CD4-positive, alpha-beta memory T cell (primary cell): ENCODE measurements at regions not wholly inside any gene's neighbourhood (a gene's known extent, or its start where the extent isn't known, plus 50 kb on each side); places are given as distances from the start of the nearest gene placed in this dataset.
"Not testable (repeated sequence)": the region's sequence is repeated elsewhere in the genome, so short reads cannot be mapped to it uniquely, and the experiment has no call there.

Experiments
- CTCF ChIA-PET: fragments of 350-600 bp; sonication (Branson Sonifier 250); formaldehyde crosslinking; loops from one replicate; lab custom pipeline; 2021; ENCODE audit warnings: inconsistent platforms; ENCODE audit not compliant: partially characterized antibody; lab: Charles Lee
- POLR2A ChIA-PET: fragments of 350-600 bp; sonication (Branson Sonifier 250); formaldehyde crosslinking; loops from one replicate; lab custom pipeline; 2021; ENCODE audit not compliant: partially characterized antibody; lab: Charles Lee
- DNase-seq, 5 donors: peaks; one replicate each; pipeline versions ENCODE4 v3.0.0 to v3.0.0-alpha.2; 2020 to 2022; ENCODE audit warnings: mixed read lengths in 1 of 5
- H3K27ac ChIP-seq: one replicate; pipeline ENCODE4 v1.7.0; 2013; ENCODE audit warnings: low read depth, low read length
- H3K27me3 ChIP-seq: 2 replicates; pipeline ENCODE4 v1.7.0; 2013; ENCODE audit warnings: mild to moderate bottlenecking, low read length, moderate library complexity; ENCODE audit not compliant: insufficient read depth
- H3K36me3 ChIP-seq: 2 replicates; pipeline ENCODE4 v1.7.0; 2013; ENCODE audit warnings: mild to moderate bottlenecking, low read length, moderate library complexity; ENCODE audit not compliant: insufficient read depth
- H3K4me1 ChIP-seq: 2 replicates; pipeline ENCODE4 v1.7.0; 2013; ENCODE audit warnings: mild to moderate bottlenecking, low read length, moderate library complexity; ENCODE audit not compliant: insufficient read depth
- H3K4me3 ChIP-seq, 2 donors: one replicate each; pipeline ENCODE4 v1.7.0; 2013; ENCODE audit warnings: low read length in 2 of 2, mild to moderate bottlenecking in 1 of 2
- H3K9me3 ChIP-seq, 2 donors: one replicate each; pipeline ENCODE4 v1.7.0; 2013; ENCODE audit warnings: low read length in 2 of 2, control low read depth in 1 of 2; ENCODE audit not compliant: control insufficient read depth in 1 of 2
- H3K27ac Mint-ChIP-seq, 7 donors: one replicate each; pipeline ENCODE4 v1.8.0; 2020 to 2021; ENCODE audit warnings: mixed read lengths in 7 of 7, mild to moderate bottlenecking in 6 of 7, inconsistent platforms in 3 of 7, moderate library complexity in 3 of 7
- H3K27me3 Mint-ChIP-seq, 2 donors: one replicate each; pipeline ENCODE4 v1.8.0; 2020 to 2021; ENCODE audit warnings: mixed read lengths in 2 of 2
- H3K36me3 Mint-ChIP-seq, 2 donors: one replicate each; pipeline ENCODE4 v1.8.0; 2020 to 2021; ENCODE audit warnings: mixed read lengths in 2 of 2, inconsistent platforms in 1 of 2, mild to moderate bottlenecking in 1 of 2
- H3K4me1 Mint-ChIP-seq, 4 donors: one replicate each; pipeline ENCODE4 v1.8.0; 2020 to 2021; ENCODE audit warnings: mixed read lengths in 4 of 4, mild to moderate bottlenecking in 1 of 4
- H3K4me3 Mint-ChIP-seq, 8 donors: one replicate each; pipeline ENCODE4 v1.8.0; 2020 to 2021; ENCODE audit warnings: mixed read lengths in 8 of 8, mild to moderate bottlenecking in 7 of 8, moderate library complexity in 6 of 8, inconsistent platforms in 3 of 8
- H3K9me3 Mint-ChIP-seq, 8 donors: one replicate each; pipeline ENCODE4 v1.8.0; 2020 to 2021; ENCODE audit warnings: mixed read lengths in 8 of 8, mild to moderate bottlenecking in 5 of 8, inconsistent platforms in 3 of 8, moderate library complexity in 1 of 8
- intact Hi-C: fragments of 100-400 bp; cut with micrococcal nuclease; formaldehyde crosslinking; loops from one replicate; pipeline ENCODE4 v1.15.1; 2023

DNA sequence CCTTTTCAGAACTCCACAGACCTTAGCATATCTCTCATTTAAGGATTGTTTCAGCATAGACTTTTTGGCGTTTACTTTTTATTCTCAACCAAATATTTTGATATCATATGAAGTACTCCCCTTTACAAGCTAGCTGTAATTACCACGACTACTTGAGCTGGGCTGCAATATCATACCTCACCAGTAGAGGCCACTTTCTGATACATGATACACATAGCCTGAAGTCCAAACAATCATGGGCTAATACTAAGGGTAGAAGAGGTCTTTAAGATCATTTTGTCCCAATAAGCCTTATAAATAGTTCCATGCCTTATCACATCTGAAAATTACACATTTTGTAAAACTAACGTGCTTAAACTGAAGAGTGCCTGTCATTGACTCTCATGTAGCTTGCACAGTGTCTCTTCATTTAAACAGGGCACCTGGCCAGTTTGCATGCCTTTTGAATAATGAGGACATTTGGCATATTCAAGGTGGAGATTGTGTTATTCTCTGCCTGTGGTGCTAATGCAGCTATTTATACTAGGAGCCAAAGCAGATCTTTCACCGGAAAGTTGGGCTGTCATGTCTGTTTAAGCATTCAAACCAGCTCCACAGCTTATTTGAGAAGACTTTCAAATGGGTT lies 403.7 kb upstream of the ZMIZ1 start:
- H3K4me1 Mint-ChIP-seq = no peaks in the 10 kb centered on the region
- no peak overlapping the region for H3K4me3 Mint-ChIP-seq
- Histone ChIP-seq H3K36me3 (no peaks in the 10 kb centered on the region), H3K4me3 (no peak overlapping the region), H3K9me3 (no peaks in the 10 kb centered on the region), H3K27me3 (no peaks in the 10 kb centered on the region), H3K27ac (no peak overlapping the region), H3K4me1 (no peaks in the 10 kb centered on the region)
- H3K36me3 Mint-ChIP-seq = peaks cover 0 to 2% of the 10 kb centered on the region in 2 donors
- intact Hi-C loops = no loop called here
- H3K27ac Mint-ChIP-seq = no peak overlapping the region
- ChIA-PET POLR2A (no interaction called here), CTCF (interaction anchor here (0.9 to 2.6 kb wide), 3 partner anchors 409 to 618 kb away, joined by 3 to 20 read pairs (median 3); no protein-coding TSS in a partner anchor)
- H3K27me3 Mint-ChIP-seq = peaks cover 18 to 32% of the 10 kb centered on the region in 2 donors
- peaks cover 0 to 32% (median 20%) of the 10 kb centered on the region in 8 donors for H3K9me3 Mint-ChIP-seq
- DNase-seq = no peak

GRCh38 chr10:78672918-78673317 lies 395.8 kb upstream of the ZMIZ1 start:
- Histone ChIP-seq H3K9me3 (no peaks in the 10 kb centered on the region), H3K4me3 (no peak overlapping the region), H3K36me3 (no peaks in the 10 kb centered on the region), H3K27ac (no peak overlapping the region), H3K27me3 (no peaks in the 10 kb centered on the region), H3K4me1 (no peaks in the 10 kb centered on the region)
- ChIA-PET CTCF (interaction anchor here (1.6 kb wide), 1 partner anchor 15 kb away, joined by 4 read pairs; no protein-coding TSS in a partner anchor), POLR2A (no interaction called here)
- Mint-ChIP-seq H3K27ac (no peak overlapping the region), H3K4me1 (no peaks in the 10 kb centered on the region), H3K4me3 (no peak overlapping the region), H3K9me3 (peaks cover 0 to 10% (median under 1%) of the 10 kb centered on the region in 8 donors), H3K27me3 (peaks cover 4 to 10% of the 10 kb centered on the region in 2 donors), H3K36me3 (no peaks in the 10 kb centered on the region)
- intact Hi-C loops = no loop called here
- no peak for DNase-seq

DNA sequence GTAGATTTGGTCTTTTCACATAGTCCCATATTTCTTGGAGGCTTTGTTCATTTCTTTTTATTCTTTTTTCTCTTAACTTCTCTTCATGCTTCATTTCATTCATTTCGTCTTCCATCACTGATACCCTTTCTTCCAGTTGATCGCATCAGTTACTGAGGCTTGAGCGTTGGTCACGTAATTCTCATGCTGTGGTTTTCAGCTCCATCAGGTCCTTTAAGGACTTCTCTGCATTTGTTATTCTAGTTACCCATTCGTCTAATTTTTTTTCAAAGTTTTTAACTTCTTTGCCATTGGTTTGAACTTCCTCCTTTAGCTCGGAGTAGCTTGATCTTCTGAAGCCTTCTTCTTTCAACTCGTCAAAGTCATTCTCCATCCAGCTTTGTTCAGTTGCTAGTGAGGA lies 387.6 kb upstream of the ZMIZ1 start:
- H3K4me3 ChIP-seq, H3K4me3 Mint-ChIP-seq, H3K27ac Mint-ChIP-seq, H3K36me3 Mint-ChIP-seq, CTCF ChIA-PET, H3K4me1 Mint-ChIP-seq, H3K36me3 ChIP-seq, intact Hi-C loops, H3K27ac ChIP-seq, H3K9me3 Mint-ChIP-seq, H3K27me3 ChIP-seq, H3K4me1 ChIP-seq, POLR2A ChIA-PET, DNase-seq, H3K9me3 ChIP-seq: not testable (repeated sequence)
- H3K27me3 Mint-ChIP-seq = peaks cover 5 to 13% of the 10 kb centered on the region in 2 donors

DNA sequence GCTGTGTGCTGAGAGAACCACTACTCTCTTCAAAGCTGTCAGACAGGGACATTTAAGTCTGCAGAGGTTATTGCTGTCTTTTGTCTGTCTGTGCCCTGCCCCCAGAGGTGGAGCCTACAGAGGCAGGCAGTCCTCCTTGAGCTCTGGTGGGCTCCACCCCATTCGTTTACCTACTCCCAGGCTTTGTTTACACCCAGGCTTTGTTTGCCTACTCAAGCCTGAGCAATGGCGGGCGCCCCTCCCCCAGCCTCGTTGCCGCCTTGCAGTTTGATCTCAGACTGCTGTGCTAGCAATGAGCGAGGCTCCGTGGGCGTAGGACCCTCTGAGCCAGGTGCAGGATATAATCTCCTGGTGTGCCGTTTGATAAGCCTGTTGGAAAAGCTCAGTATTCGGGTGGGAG lies 386.8 kb upstream of the ZMIZ1 start:
- H3K27ac Mint-ChIP-seq, H3K9me3 ChIP-seq, H3K27ac ChIP-seq, H3K36me3 ChIP-seq, H3K36me3 Mint-ChIP-seq, H3K27me3 ChIP-seq, H3K4me3 ChIP-seq, H3K4me3 Mint-ChIP-seq, H3K9me3 Mint-ChIP-seq, H3K4me1 ChIP-seq, H3K4me1 Mint-ChIP-seq, POLR2A ChIA-PET, CTCF ChIA-PET, DNase-seq, intact Hi-C loops: not testable (repeated sequence)
- H3K27me3 Mint-ChIP-seq = peaks cover 5 to 13% of the 10 kb centered on the region in 2 donors

DNA sequence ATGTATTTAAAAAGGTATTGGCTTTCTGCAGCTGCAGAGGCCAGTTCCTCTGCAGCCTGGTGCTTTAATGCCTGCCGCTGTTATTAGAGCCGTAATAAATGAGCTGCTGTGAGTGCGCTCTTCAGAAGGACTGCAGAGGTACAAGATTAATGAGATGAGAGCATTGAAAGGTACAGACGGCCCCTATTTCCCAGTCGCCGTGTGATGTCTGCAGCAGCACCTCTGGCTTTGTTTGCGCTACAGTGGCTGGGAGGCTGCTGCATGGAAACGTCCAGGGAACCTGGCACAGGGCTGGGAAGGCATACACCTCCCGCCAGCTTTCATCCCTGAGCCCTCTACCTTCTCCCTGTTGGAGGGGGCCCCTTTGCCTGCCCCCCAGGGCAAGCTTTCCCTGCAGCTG lies 383.8 kb upstream of the ZMIZ1 start:
- intact Hi-C loops = no loop called here
- Histone ChIP-seq H3K4me1 (no peaks in the 10 kb centered on the region), H3K36me3 (no peaks in the 10 kb centered on the region), H3K27me3 (no peaks in the 10 kb centered on the region), H3K4me3 (no peak overlapping the region), H3K27ac (no peak overlapping the region), H3K9me3 (no peaks in the 10 kb centered on the region)
- no peaks in the 10 kb centered on the region for H3K36me3 Mint-ChIP-seq
- H3K4me1 Mint-ChIP-seq = no peaks in the 10 kb centered on the region
- no peak for DNase-seq
- ChIA-PET POLR2A (no interaction called here), CTCF (no interaction called here)
- H3K27me3 Mint-ChIP-seq = peaks cover 5 to 11% of the 10 kb centered on the region in 2 donors
- H3K4me3 Mint-ChIP-seq = no peak overlapping the region
- H3K27ac Mint-ChIP-seq = no peak overlapping the region
- H3K9me3 Mint-ChIP-seq = peaks cover 0 to 4% (median 0%) of the 10 kb centered on the region in 8 donors

DNA sequence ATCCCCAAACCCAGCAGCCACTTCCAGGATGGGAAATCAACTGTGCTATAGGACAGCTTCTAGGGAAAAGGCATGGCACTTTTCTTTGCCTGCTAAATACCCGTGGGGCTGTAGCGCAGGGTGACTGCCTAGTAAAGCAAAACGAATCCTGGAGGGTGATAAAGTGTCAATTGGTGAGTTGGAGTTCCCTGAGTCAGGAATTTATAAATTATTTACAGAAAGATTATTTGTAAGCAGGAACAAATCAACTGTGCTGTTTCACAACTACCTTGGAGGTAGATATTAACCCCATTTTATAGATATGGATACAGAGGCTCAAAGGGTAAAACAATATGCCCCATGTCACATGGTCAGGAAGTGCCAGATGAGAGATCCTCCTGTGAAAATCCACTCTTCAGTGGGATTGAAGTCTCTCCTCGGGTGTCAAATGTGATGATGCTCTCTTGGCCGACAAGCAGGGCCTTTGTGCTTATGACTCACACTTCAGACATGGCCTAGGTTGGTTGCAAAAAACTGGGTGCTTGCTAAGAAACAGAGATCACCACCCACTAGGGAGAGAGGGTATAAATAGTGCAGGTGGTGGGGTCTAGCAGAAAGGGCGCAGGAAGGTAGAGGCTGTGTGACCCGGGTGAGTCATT lies 383.2 kb upstream of the ZMIZ1 start:
- no peaks in the 10 kb centered on the region for H3K4me1 ChIP-seq
- H3K36me3 ChIP-seq = no peaks in the 10 kb centered on the region
- intact Hi-C loops = no loop called here
- H3K36me3 Mint-ChIP-seq = no peaks in the 10 kb centered on the region
- ChIA-PET POLR2A (no interaction called here), CTCF (no interaction called here)
- H3K4me3 ChIP-seq = no peak overlapping the region
- H3K9me3 ChIP-seq = no peaks in the 10 kb centered on the region
- no peaks in the 10 kb centered on the region for H3K4me1 Mint-ChIP-seq
- H3K4me3 Mint-ChIP-seq = no peak overlapping the region
- peaks cover 5 to 11% of the 10 kb centered on the region in 2 donors for H3K27me3 Mint-ChIP-seq
- H3K27ac Mint-ChIP-seq = no peak overlapping the region
- H3K27ac ChIP-seq = no peak overlapping the region
- H3K27me3 ChIP-seq = no peaks in the 10 kb centered on the region
- peaks cover 0 to 4% (median 0%) of the 10 kb centered on the region in 8 donors for H3K9me3 Mint-ChIP-seq
- DNase-seq = no peak

GRCh38 chr10:78686444-78687060 lies 382.2 kb upstream of the ZMIZ1 start:
- Mint-ChIP-seq H3K9me3 (peaks cover 0 to 4% (median 0%) of the 10 kb centered on the region in 8 donors), H3K27me3 (peaks cover 5 to 11% of the 10 kb centered on the region in 2 donors), H3K4me1 (no peaks in the 10 kb centered on the region), H3K36me3 (no peaks in the 10 kb centered on the region), H3K27ac (no peak overlapping the region), H3K4me3 (no peak overlapping the region)
- POLR2A ChIA-PET = no interaction called here
- no peak for DNase-seq
- H3K27me3 ChIP-seq = no peaks in the 10 kb centered on the region
- intact Hi-C loops = no loop called here
- H3K36me3 ChIP-seq = no peaks in the 10 kb centered on the region
- H3K4me3 ChIP-seq = no peak overlapping the region
- no peaks in the 10 kb centered on the region for H3K9me3 ChIP-seq
- no peak overlapping the region for H3K27ac ChIP-seq
- no peaks in the 10 kb centered on the region for H3K4me1 ChIP-seq
- CTCF ChIA-PET = no interaction called here
